ENCODE measurements at regions not wholly inside any gene's neighbourhood (a gene's known extent, or its start where the extent isn't known, plus 50 kb on each side); places are given as distances from the start of the nearest gene placed in this dataset.

GRCh38 chr6:11387707-11388430, 149.7 kb upstream of the TMEM170B start:
- H3K27me3 ChIP-seq, result no peaks in the 10 kb centered on the region
- H3K9me3 ChIP-seq, result no peaks in the 10 kb centered on the region
- peaks cover 0 to 9% (median 4%) of the 10 kb centered on the region in 4 donors for H3K4me1 ChIP-seq
- no peak overlapping the region for H3K27ac ChIP-seq
- no peak overlapping the region for H3K4me3 ChIP-seq
- intact Hi-C loops (cut with DNase I), result no loop called here
- no peak for ATAC-seq
- TF ChIP-seq POLR2A (IDR thresholded peaks at IDR 0.05), result no peak
- no peak for TF ChIP-seq CTCF (IDR thresholded peaks at IDR 0.05)
- no peaks in the 10 kb centered on the region for H3K36me3 ChIP-seq
- no peak for DNase-seq
- WGBS (ENCODE audit: insufficient coverage, low coverage, low lambda C conversion rate, missing lambda C conversion rate), result 80% methylated on average over 5 of the region's 5 CpGs

GRCh38 chr6:11386726-11387125, 150.8 kb upstream of the TMEM170B start:
- ATAC-seq (no peak), DNase-seq (no peak)
- Histone ChIP-seq H3K36me3 (no peaks in the 10 kb centered on the region), H3K4me1 (no peaks in the 10 kb centered on the region), H3K4me3 (no peak overlapping the region), H3K9me3 (no peaks in the 10 kb centered on the region), H3K27me3 (no peaks in the 10 kb centered on the region), H3K27ac (no peak overlapping the region)
- WGBS (ENCODE audit: insufficient coverage, low coverage, low lambda C conversion rate, missing lambda C conversion rate), result 36% methylated on average over 2 of the region's 2 CpGs
- intact Hi-C loops (cut with DNase I), result no loop called here
- TF ChIP-seq POLR2A (IDR thresholded peaks at IDR 0.05), result no peak
- no peak for TF ChIP-seq CTCF (IDR thresholded peaks at IDR 0.05)

- DNase-seq (no peak), ATAC-seq (peak in 1 of 4 donors; percentile 25)
- H3K4me1 ChIP-seq, result no peaks in the 10 kb centered on the region
- TF ChIP-seq CTCF (IDR thresholded peaks at IDR 0.05), result no peak
- no peak for TF ChIP-seq POLR2A (IDR thresholded peaks at IDR 0.05)
- intact Hi-C loops (cut with DNase I), result no loop called here
- H3K36me3 ChIP-seq, result no peaks in the 10 kb centered on the region
- 48% methylated on average over 4 of the region's 4 CpGs for WGBS (ENCODE audit: insufficient coverage, low coverage, low lambda C conversion rate, missing lambda C conversion rate)
- no peak overlapping the region for H3K27ac ChIP-seq
- H3K4me3 ChIP-seq, result no peak overlapping the region
- H3K9me3 ChIP-seq, result no peaks in the 10 kb centered on the region
- H3K27me3 ChIP-seq, result no peaks in the 10 kb centered on the region
Observed at GRCh38 chr6:11386323-11386722, 151.2 kb upstream of the TMEM170B start.

GRCh38 chr6:11384531-11385309, 152.3 kb upstream of the NEDD9 start:
- H3K9me3 ChIP-seq, result no peaks in the 10 kb centered on the region
- no peak overlapping the region for H3K27ac ChIP-seq
- 79% methylated on average over 6 of the region's 7 CpGs for WGBS (ENCODE audit: insufficient coverage, low coverage, low lambda C conversion rate, missing lambda C conversion rate)
- intact Hi-C loops (cut with DNase I), result no loop called here
- no peaks in the 10 kb centered on the region for H3K36me3 ChIP-seq
- H3K27me3 ChIP-seq, result no peaks in the 10 kb centered on the region
- no peak for DNase-seq
- TF ChIP-seq CTCF (IDR thresholded peaks at IDR 0.05), result no peak
- no peak for TF ChIP-seq POLR2A (IDR thresholded peaks at IDR 0.05)
- no peak overlapping the region for H3K4me3 ChIP-seq
- no peak for ATAC-seq
- H3K4me1 ChIP-seq, result no peaks in the 10 kb centered on the region
